ENCODE measurements at regions not wholly inside any gene's neighbourhood (a gene's known extent, or its start where the extent isn't known, plus 50 kb on each side); places are given as distances from the start of the nearest gene placed in this dataset.
"Not testable (repeated sequence)": the region's sequence is repeated elsewhere in the genome, so short reads cannot be mapped to it uniquely, and the experiment has no call there.

GRCh38 chr2:88903749-88904353, 212.4 kb downstream of the RPIA start:
- FAIRE-seq (no peak), DNase-seq (ENCODE audit: insufficient read length, low spot score) (no peak)

GRCh38 chr2:88913280-88913679, 221.8 kb downstream of the RPIA start:
- DNase-seq (ENCODE audit: insufficient read length, low spot score) (no peak), FAIRE-seq (no peak)

- FAIRE-seq = no peak
- no peak for DNase-seq (ENCODE audit: insufficient read length, low spot score)
Observed at GRCh38 chr2:88919087-88919738, 227.7 kb downstream of the RPIA start.

- not testable (repeated sequence) for DNase-seq (ENCODE audit: insufficient read length, low spot score); FAIRE-seq
Observed at GRCh38 chr2:88920399-88920798, 228.9 kb downstream of the RPIA start.

GRCh38 chr2:88924533-88924932, 233.1 kb downstream of the RPIA start:
- no peak for FAIRE-seq
- no peak for DNase-seq (ENCODE audit: insufficient read length, low spot score)

- FAIRE-seq = no peak
- DNase-seq (ENCODE audit: insufficient read length, low spot score) = no peak
Observed at GRCh38 chr2:88925770-88926462, 234.4 kb downstream of the RPIA start.

- FAIRE-seq (no peak), DNase-seq (ENCODE audit: insufficient read length, low spot score) (no peak)
Observed at GRCh38 chr2:88927128-88927527, 235.7 kb downstream of the RPIA start.

GRCh38 chr2:88930659-88931058, 239.2 kb downstream of the RPIA start:
- DNase-seq (ENCODE audit: insufficient read length, low spot score) (no peak), FAIRE-seq (no peak)

- DNase-seq (ENCODE audit: insufficient read length, low spot score) = no peak
- FAIRE-seq = no peak
Observed at GRCh38 chr2:88932686-88933085, 241.2 kb downstream of the RPIA start.

GRCh38 chr2:88933091-88933490, 241.6 kb downstream of the RPIA start:
- no peak for DNase-seq (ENCODE audit: insufficient read length, low spot score)
- FAIRE-seq = no peak

- DNase-seq (ENCODE audit: insufficient read length, low spot score) = no peak
Observed at GRCh38 chr2:88933980-88934379, 242.5 kb downstream of the RPIA start.

GRCh38 chr2:88941178-88941577, 249.7 kb downstream of the RPIA start:
- DNase-seq (ENCODE audit: insufficient read length, low spot score); FAIRE-seq: not testable (repeated sequence)

More at GRCh38 chr2:88933980-88934379, 242.5 kb downstream of the RPIA start:
- no peak for FAIRE-seq

- no peak for DNase-seq (ENCODE audit: insufficient read length, low spot score)
Observed at GRCh38 chr2:88942798-88943197, 251.3 kb downstream of the RPIA start.

GRCh38 chr2:88949336-88949735, 257.9 kb downstream of the RPIA start:
- FAIRE-seq = no peak
- no peak for DNase-seq (ENCODE audit: insufficient read length, low spot score)

More at GRCh38 chr2:88942798-88943197, 251.3 kb downstream of the RPIA start:
- FAIRE-seq = no peak

GRCh38 chr2:88950010-88950409, 258.5 kb downstream of the RPIA start:
- DNase-seq (ENCODE audit: insufficient read length, low spot score) = no peak
- FAIRE-seq = no peak

- FAIRE-seq = no peak
- no peak for DNase-seq (ENCODE audit: insufficient read length, low spot score)
Observed at GRCh38 chr2:88955607-88956006, 264.1 kb downstream of the RPIA start.

- DNase-seq (ENCODE audit: insufficient read length, low spot score) = no peak
Observed at GRCh38 chr2:88959480-88960204, 268.2 kb downstream of the RPIA start.

GRCh38 chr2:88961323-88961722, 269.9 kb downstream of the RPIA start:
- FAIRE-seq; DNase-seq (ENCODE audit: insufficient read length, low spot score): not testable (repeated sequence)

More at GRCh38 chr2:88959480-88960204, 268.2 kb downstream of the RPIA start:
- no peak for FAIRE-seq

GRCh38 chr2:88967844-88968243, 276.4 kb downstream of the RPIA start:
- DNase-seq (ENCODE audit: insufficient read length, low spot score) (no peak), FAIRE-seq (no peak)

- DNase-seq (ENCODE audit: insufficient read length, low spot score); FAIRE-seq: not testable (repeated sequence)
Observed at GRCh38 chr2:88978011-88978410, 286.5 kb downstream of the RPIA start.

- not testable (repeated sequence) for FAIRE-seq; DNase-seq (ENCODE audit: insufficient read length, low spot score)
Observed at GRCh38 chr2:88978446-88978845, 287.0 kb downstream of the RPIA start.

Measured in GM19239 (cell line).